NB4 (cell line): ENCODE measurements at regions not wholly inside any gene's neighbourhood (a gene's known extent, or its start where the extent isn't known, plus 50 kb on each side); places are given as distances from the start of the nearest gene placed in this dataset.

Source experiments
- CTCF ChIP-seq: IDR thresholded peaks from one replicate; pipeline ENCODE4 v1.5.1; 2012; ENCODE audit warnings: low read depth, low read length
- MAX ChIP-seq: IDR thresholded peaks from 2 replicates; pipeline ENCODE4 v1.6.1; 2011; ENCODE audit warnings: low read depth, low read length
- POLR2A ChIP-seq: IDR thresholded peaks from 2 replicates; pipeline ENCODE4 v1.6.1; 2011; ENCODE audit warnings: mild to moderate bottlenecking; ENCODE audit not compliant: insufficient read length; ENCODE audit errors: extremely low read depth

- no peak for TF ChIP-seq CTCF
- TF ChIP-seq POLR2A = no peak
- no peak for TF ChIP-seq MAX
Observed at GRCh38 chr18:30713299-30713698, 329.2 kb downstream of the DSC3 start.
